ENCODE measurements at regions not wholly inside any gene's neighbourhood (a gene's known extent, or its start where the extent isn't known, plus 50 kb on each side); places are given as distances from the start of the nearest gene placed in this dataset.

GRCh38 chr6:747921-748320, 55.0 kb upstream of the EXOC2 start:
- TF ChIP-seq CTCF (IDR thresholded peaks at IDR 0.05; ENCODE audit: borderline replicate concordance, extremely low read depth, low read length, poor library complexity, severe bottlenecking) (no peak), EZH2 (IDR thresholded peaks at IDR 0.05; ENCODE audit: borderline replicate concordance, low read depth, low read length, severe bottlenecking) (no peak)

All from DND-41 (cell line).